Stimulated activated CD4-positive, alpha-beta T cell treated with anti-CD3 and anti-CD28 coated beads, TNF-alpha, amount 100 ng/mL, for 4 hours (primary cell): ENCODE measurements at regions not wholly inside any gene's neighbourhood (a gene's known extent, or its start where the extent isn't known, plus 50 kb on each side); places are given as distances from the start of the nearest gene placed in this dataset.

Experiments
- DNase-seq, 3 experiments: peaks; one replicate each; pipeline ENCODE4 v3.0.0-alpha.2; 2020; ENCODE audit warnings: low read depth in 3 of 3

- no peak for DNase-seq
Measured at GRCh38 chr13:76210262-76210661, 574.1 kb downstream of the LMO7 start.

GRCh38 chr13:76198568-76199163 lies 562.5 kb downstream of the LMO7 start:
- DNase-seq = no peak

- DNase-seq = no peak
Measured at GRCh38 chr13:76189882-76190519, 553.9 kb downstream of the LMO7 start.

GRCh38 chr13:76175961-76176725 lies 540.0 kb downstream of the LMO7 start:
- no peak for DNase-seq

- DNase-seq = no peak
Measured at GRCh38 chr13:76168661-76169060, 532.5 kb downstream of the LMO7 start.

GRCh38 chr13:76164290-76164689 lies 528.2 kb downstream of the LMO7 start:
- no peak for DNase-seq

GRCh38 chr13:76163761-76164160 lies 527.6 kb downstream of the LMO7 start:
- no peak for DNase-seq

- DNase-seq = no peak
Measured at GRCh38 chr13:76160961-76161925, 525.1 kb downstream of the LMO7 start.

GRCh38 chr13:76160506-76160905 lies 524.4 kb downstream of the LMO7 start:
- DNase-seq = no peak

- no peak for DNase-seq
Measured at GRCh38 chr13:76157926-76158325, 521.8 kb downstream of the LMO7 start.

GRCh38 chr13:76153239-76153638 lies 517.1 kb downstream of the LMO7 start:
- no peak for DNase-seq

GRCh38 chr13:76148926-76149325 lies 512.8 kb downstream of the LMO7 start:
- no peak for DNase-seq

GRCh38 chr13:76148374-76148773 lies 512.2 kb downstream of the LMO7 start:
- DNase-seq = no peak

GRCh38 chr13:76132532-76132931 lies 496.4 kb downstream of the LMO7 start:
- no peak for DNase-seq

- DNase-seq = no peak
Measured at GRCh38 chr13:76131551-76131950, 495.4 kb downstream of the LMO7 start.

- DNase-seq = no peak
Measured at GRCh38 chr13:76129305-76130000, 493.3 kb downstream of the LMO7 start.

- no peak for DNase-seq
Measured at GRCh38 chr13:76127922-76128321, 491.8 kb downstream of the LMO7 start.

- DNase-seq = no peak
Measured at GRCh38 chr13:76123548-76123947, 487.4 kb downstream of the LMO7 start.

GRCh38 chr13:76116751-76117360 lies 480.7 kb downstream of the LMO7 start:
- DNase-seq = no peak

GRCh38 chr13:76106763-76107162 lies 470.6 kb downstream of the LMO7 start:
- DNase-seq = no peak

GRCh38 chr13:76094645-76095044 lies 458.5 kb downstream of the LMO7 start:
- DNase-seq = no peak
